Right lobe of liver (tissue), 4 donors: ENCODE measurements at regions not wholly inside any gene's neighbourhood (a gene's known extent, or its start where the extent isn't known, plus 50 kb on each side); places are given as distances from the start of the nearest gene placed in this dataset.

ENCODE experiments used
- POLR2A ChIP-seq: fragments of 450-650 bp; IDR thresholded peaks from one replicate; pipeline ENCODE4 v1.6.1; 2017; ENCODE audit warnings: antibody characterized with exemption, mild to moderate bottlenecking
- TF ChIP-seq, protein P1 (sequence below), 4 donors: fragments of 200-600 bp in 3 of 4; fragments of 450-650 bp in 1 of 4; IDR thresholded peaks; one replicate each; pipeline versions ENCODE4 v1.5.1 to v1.8.0; 2016 to 2022; ENCODE audit warnings: antibody characterized with exemption in 4 of 4, mild to moderate bottlenecking in 2 of 4
- donor health status: DM: no; HTN: no; CAD: no.
- donor health status: DM: no; HTN: no; CAD: no.
- donor health status: DM: no; HTN: yes; CAD: no.

DNA sequence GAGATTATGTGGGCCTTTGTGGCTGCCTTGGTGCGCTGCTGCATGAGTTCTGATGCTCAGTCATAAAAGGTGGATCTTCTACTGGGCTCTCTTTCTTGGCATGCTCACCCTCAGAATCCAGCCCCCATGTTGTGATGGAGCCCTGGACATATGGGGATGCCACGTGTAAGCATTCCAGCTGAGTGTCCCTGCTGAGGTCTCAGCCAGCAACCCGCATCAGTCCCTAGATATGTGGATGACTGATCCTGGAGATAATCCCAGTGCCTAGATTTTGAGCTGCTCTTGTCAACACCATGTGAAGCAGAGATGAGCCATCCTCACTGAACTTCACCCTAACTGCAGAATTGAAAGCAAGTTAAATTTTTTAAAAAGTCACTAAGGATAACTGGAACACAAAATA lies 390.1 kb downstream of the DMRT2 start:
- no peak for TF ChIP-seq POLR2A
- TF ChIP-seq, protein P1, sequence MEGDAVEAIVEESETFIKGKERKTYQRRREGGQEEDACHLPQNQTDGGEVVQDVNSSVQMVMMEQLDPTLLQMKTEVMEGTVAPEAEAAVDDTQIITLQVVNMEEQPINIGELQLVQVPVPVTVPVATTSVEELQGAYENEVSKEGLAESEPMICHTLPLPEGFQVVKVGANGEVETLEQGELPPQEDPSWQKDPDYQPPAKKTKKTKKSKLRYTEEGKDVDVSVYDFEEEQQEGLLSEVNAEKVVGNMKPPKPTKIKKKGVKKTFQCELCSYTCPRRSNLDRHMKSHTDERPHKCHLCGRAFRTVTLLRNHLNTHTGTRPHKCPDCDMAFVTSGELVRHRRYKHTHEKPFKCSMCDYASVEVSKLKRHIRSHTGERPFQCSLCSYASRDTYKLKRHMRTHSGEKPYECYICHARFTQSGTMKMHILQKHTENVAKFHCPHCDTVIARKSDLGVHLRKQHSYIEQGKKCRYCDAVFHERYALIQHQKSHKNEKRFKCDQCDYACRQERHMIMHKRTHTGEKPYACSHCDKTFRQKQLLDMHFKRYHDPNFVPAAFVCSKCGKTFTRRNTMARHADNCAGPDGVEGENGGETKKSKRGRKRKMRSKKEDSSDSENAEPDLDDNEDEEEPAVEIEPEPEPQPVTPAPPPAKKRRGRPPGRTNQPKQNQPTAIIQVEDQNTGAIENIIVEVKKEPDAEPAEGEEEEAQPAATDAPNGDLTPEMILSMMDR (IDR thresholded peaks at IDR 0.05) = no peak
